ENCODE measurements at regions not wholly inside any gene's neighbourhood (a gene's known extent, or its start where the extent isn't known, plus 50 kb on each side); places are given as distances from the start of the nearest gene placed in this dataset.

- no peaks in the 10 kb centered on the region for H4K20me1 ChIP-seq (ENCODE audit: insufficient read depth, low read length)
- peaks cover 4% of the 10 kb centered on the region; the same call in 1 of the 2 replicates for H3K4me1 ChIP-seq (ENCODE audit: low read length)
- H3K27ac ChIP-seq (ENCODE audit: low read length) = no peak overlapping the region
- H3K79me2 ChIP-seq (ENCODE audit: low read length) = no peaks in the 10 kb centered on the region
- no peaks in the 10 kb centered on the region for H3K27me3 ChIP-seq (ENCODE audit: low read depth, low read length)
- peaks cover 31% of the 10 kb centered on the region for H3K9me3 ChIP-seq (ENCODE audit: insufficient read depth, low read length)
- no peak overlapping the region for H3K4me2 ChIP-seq (ENCODE audit: low read length)
- no peak overlapping the region for H2AFZ ChIP-seq (ENCODE audit: low read depth, low read length)
- TF ChIP-seq EZH2phosphoT487 (IDR thresholded peaks at IDR 0.05; ENCODE audit: low read depth) (no peak), CTCF (IDR thresholded peaks at IDR 0.05; ENCODE audit: low read depth, low read length) (no peak)
- H3K9ac ChIP-seq (ENCODE audit: low read length) = no peak overlapping the region
- no peak overlapping the region for H3K4me3 ChIP-seq (ENCODE audit: low read length)
- no peaks in the 10 kb centered on the region for H3K36me3 ChIP-seq (replicated peaks; ENCODE audit: low read depth, low read length)
These were observed 52.2 kb upstream of the INHBA start for GRCh38 chr7:41755096-41755495.

DNA sequence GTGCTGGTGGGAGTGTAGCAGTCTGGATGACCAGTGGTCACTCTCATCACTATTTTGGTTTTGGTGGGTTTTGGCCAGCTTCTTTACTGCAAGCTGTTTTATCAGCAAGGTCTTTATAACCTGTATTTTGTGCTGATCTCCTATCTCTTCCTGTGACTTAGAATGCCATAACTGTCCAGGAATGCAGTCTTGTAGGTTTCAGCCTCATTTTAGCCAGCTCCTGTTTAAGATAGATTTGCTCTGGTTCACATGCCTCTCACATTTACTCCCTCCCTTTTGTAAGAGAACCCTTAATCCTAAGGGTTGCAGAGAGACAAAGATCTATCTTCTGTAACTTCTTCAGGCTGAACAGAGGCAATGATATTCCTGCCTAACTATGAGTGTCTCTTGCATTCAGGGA lies 51.2 kb upstream of the INHBA start:
- H3K79me2 ChIP-seq (ENCODE audit: low read length) = no peaks in the 10 kb centered on the region
- no peaks in the 10 kb centered on the region for H3K27me3 ChIP-seq (ENCODE audit: low read depth, low read length)
- peaks cover 31% of the 10 kb centered on the region for H3K9me3 ChIP-seq (ENCODE audit: insufficient read depth, low read length)
- no peaks in the 10 kb centered on the region for H3K36me3 ChIP-seq (replicated peaks; ENCODE audit: low read depth, low read length)
- H4K20me1 ChIP-seq (ENCODE audit: insufficient read depth, low read length) = no peaks in the 10 kb centered on the region
- TF ChIP-seq EZH2phosphoT487 (IDR thresholded peaks at IDR 0.05; ENCODE audit: low read depth) = no peak
- TF ChIP-seq CTCF (IDR thresholded peaks at IDR 0.05; ENCODE audit: low read depth, low read length) = no peak
- H3K4me2 ChIP-seq (ENCODE audit: low read length) = no peak overlapping the region
- no peak overlapping the region for H2AFZ ChIP-seq (ENCODE audit: low read depth, low read length)
- no peak overlapping the region for H3K27ac ChIP-seq (ENCODE audit: low read length)
- H3K9ac ChIP-seq (ENCODE audit: low read length) = no peak overlapping the region
- H3K4me1 ChIP-seq (ENCODE audit: low read length) = peaks cover 4% of the 10 kb centered on the region; the same call in 1 of the 2 replicates
- no peak overlapping the region for H3K4me3 ChIP-seq (ENCODE audit: low read length)
